ENCODE measurements at regions not wholly inside any gene's neighbourhood (a gene's known extent, or its start where the extent isn't known, plus 50 kb on each side); places are given as distances from the start of the nearest gene placed in this dataset.
"Not testable (repeated sequence)": the region's sequence is repeated elsewhere in the genome, so short reads cannot be mapped to it uniquely, and the experiment has no call there.

GRCh38 chr2:182550234-182550633, 123.4 kb upstream of the PDE1A start:
- no peak for DNase-seq

GRCh38 chr2:182552232-182552631, 125.4 kb upstream of the PDE1A start:
- not testable (repeated sequence) for DNase-seq

GRCh38 chr2:182552785-182553184, 125.9 kb upstream of the PDE1A start:
- DNase-seq = not testable (repeated sequence)

GRCh38 chr2:182553483-182553882, 126.6 kb upstream of the PDE1A start:
- DNase-seq = no peak

GRCh38 chr2:182554950-182555349, 128.1 kb upstream of the PDE1A start:
- peak; percentile 2 for DNase-seq

GRCh38 chr2:182558564-182558963, 131.7 kb upstream of the PDE1A start:
- no peak for DNase-seq

- DNase-seq = no peak
These were observed 132.8 kb upstream of the PDE1A start for GRCh38 chr2:182559623-182560022.

GRCh38 chr2:182565911-182566567, 139.2 kb upstream of the PDE1A start:
- DNase-seq = no peak

- no peak for DNase-seq
These were observed 142.5 kb upstream of the DNAJC10 start for GRCh38 chr2:182573553-182573952.

GRCh38 chr2:182577816-182578215, 138.2 kb upstream of the DNAJC10 start:
- no peak for DNase-seq

GRCh38 chr2:182581196-182581935, 134.7 kb upstream of the DNAJC10 start:
- DNase-seq = no peak

GRCh38 chr2:182584462-182584861, 131.6 kb upstream of the DNAJC10 start:
- DNase-seq = no peak

- no peak for DNase-seq
These were observed 131.1 kb upstream of the DNAJC10 start for GRCh38 chr2:182585001-182585400.

- no peak for DNase-seq
These were observed 130.6 kb upstream of the DNAJC10 start for GRCh38 chr2:182585430-182585829.

- DNase-seq = no peak
These were observed 129.6 kb upstream of the DNAJC10 start for GRCh38 chr2:182586426-182586825.

- no peak for DNase-seq
These were observed 128.2 kb upstream of the DNAJC10 start for GRCh38 chr2:182587831-182588230.

- no peak for DNase-seq
These were observed 126.9 kb upstream of the DNAJC10 start for GRCh38 chr2:182589121-182589520.

GRCh38 chr2:182591774-182592173, 124.3 kb upstream of the DNAJC10 start:
- DNase-seq = no peak

- no peak for DNase-seq
These were observed 123.2 kb upstream of the DNAJC10 start for GRCh38 chr2:182592691-182593393.

GRCh38 chr2:182593394-182593975, 122.6 kb upstream of the DNAJC10 start:
- DNase-seq = no peak

- DNase-seq = no peak
These were observed 121.8 kb upstream of the DNAJC10 start for GRCh38 chr2:182594286-182594685.

GRCh38 chr2:182595650-182596049, 120.4 kb upstream of the DNAJC10 start:
- DNase-seq = no peak

GRCh38 chr2:182597570-182598295, 118.3 kb upstream of the DNAJC10 start:
- no peak for DNase-seq

All from NCI-H1092 treated with DMSO at 0.1 percent for 48 hours (cell line).